HG03196 (cell line): ENCODE measurements at regions not wholly inside any gene's neighbourhood (a gene's known extent, or its start where the extent isn't known, plus 50 kb on each side); places are given as distances from the start of the nearest gene placed in this dataset.

Experiments
- ATAC-seq: cut with Tn5 transposase; IDR thresholded peaks from one replicate; pipeline ENCODE4 v1.9.1; 2021; ENCODE audit not compliant: unreplicated experiment

DNA sequence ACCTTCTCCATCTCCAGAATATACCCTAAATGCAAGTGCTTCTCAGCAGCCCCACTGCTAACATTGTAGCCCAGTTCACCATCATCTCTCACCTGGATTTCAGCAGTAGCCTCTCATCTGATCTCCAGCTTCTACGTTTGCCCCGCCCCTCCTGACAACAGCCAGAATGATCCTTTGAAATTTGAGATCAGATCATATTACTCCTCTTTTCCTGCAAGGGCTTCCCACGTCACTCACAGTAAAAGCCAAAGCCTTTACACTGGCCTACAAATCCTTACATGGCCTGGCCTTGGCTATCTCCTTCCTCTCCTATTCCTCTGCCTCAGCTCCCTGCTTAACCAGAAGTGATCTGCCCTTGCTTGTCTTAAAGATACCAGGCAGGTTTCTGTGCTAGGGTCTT, 94.3 kb upstream of the NBEA start:
- no peak for ATAC-seq

- ATAC-seq: no peak
Observed at GRCh38 chr13:34849406-34849805, 92.7 kb upstream of the NBEA start.

- no peak for ATAC-seq
Observed at GRCh38 chr13:34853161-34853560, 88.9 kb upstream of the NBEA start.

DNA sequence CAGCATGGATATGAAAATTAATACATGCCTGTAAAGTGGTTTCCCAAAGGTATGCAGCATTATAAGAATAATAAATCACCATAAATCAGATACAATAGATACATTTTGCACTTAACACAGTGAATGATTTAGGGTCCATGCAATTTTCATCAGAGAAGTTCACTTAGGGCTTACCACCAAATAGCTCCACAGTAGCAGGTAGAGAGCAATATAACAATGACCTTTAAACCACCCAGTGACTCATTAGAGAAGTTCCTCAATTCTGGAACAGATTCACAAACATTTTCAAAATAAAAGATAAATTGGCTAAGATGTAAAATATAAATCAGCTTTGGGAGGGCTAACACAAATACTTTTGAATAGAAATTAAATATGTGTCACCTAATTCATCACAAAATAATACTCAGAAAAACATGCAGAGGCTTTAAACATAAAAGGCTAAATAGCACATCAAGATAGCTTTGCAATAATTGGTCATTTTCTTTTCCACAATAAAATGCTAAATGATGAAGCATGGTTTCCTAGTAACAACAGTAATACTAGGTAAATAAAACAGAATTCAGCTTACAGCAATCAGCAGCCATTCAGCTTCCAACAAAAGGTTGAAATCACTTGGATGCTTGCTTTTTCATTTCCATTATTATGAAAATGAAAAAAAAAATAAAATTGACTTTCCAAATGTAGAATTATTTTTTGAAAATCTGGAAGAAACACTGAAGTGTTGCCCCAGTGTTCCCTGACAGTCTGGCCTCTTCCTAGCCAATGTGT, 84.3 kb upstream of the NBEA start:
- no peak for ATAC-seq

- no peak for ATAC-seq
Observed at GRCh38 chr13:34862311-34862710, 79.8 kb upstream of the NBEA start.

GRCh38 chr13:34862716-34863115, 79.4 kb upstream of the NBEA start:
- no peak for ATAC-seq

GRCh38 chr13:34863360-34864135, 78.5 kb upstream of the NBEA start:
- ATAC-seq: no peak

GRCh38 chr13:34864671-34865070, 77.4 kb upstream of the NBEA start:
- no peak for ATAC-seq

DNA sequence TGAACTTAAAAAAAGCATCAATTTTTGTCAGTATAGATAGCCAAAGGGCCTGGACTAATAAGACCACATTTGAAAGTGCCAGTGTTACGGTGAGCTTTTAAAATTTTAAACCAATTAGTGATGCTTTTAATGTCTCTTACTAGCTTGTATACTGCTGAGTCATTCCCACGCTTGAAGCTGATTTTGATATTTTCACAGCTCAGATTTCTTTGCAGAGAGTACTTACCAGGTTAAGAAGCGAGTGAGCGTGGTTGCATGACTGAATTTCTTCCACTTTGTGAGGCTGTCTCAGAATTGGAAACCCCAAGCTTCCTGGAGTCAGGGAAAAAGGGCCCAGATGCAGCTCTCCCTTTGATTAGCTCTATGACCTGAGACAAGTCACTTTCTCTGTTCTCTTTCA, 74.5 kb upstream of the NBEA start:
- no peak for ATAC-seq

DNA sequence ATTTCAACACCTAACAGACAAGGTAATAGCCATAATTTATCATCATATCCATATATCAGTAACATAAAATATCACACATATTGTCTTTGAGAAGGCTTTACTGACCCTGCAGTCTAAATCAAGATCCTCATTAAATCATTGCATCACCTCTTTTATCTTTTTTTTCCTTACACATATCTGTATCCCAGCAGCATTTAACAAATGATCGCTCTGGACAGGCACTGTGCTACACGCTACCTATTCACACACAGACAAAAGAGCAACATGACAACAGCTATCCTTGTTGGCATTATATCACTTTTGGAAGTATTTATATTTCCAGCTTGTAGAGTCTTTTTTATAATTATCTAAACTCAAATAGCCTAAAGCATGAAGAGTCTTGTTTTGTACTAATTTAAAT, 73.3 kb upstream of the NBEA start:
- ATAC-seq: no peak

- no peak for ATAC-seq
Observed at GRCh38 chr13:34869696-34870095, 72.4 kb upstream of the NBEA start.

DNA sequence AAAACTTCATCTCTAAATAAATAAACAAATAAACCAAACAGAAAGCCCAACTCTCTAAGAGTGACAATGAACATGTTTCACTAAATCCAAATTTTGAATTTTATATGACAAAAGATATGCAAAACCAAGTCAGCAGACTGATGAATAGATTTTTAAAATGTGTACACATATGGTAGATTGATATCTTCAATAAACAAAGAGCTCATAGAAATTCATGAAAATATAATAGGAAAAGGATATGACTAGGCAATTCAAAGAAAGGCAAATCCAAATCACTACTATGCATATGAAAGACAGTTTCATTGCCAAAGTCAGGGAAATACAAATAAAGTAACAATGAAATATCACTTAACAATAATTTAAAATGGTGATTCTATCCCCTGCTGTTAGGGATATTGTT, 63.7 kb upstream of the NBEA start:
- ATAC-seq: no peak

GRCh38 chr13:34879851-34880250, 62.2 kb upstream of the NBEA start:
- ATAC-seq: no peak

- no peak for ATAC-seq
Observed at GRCh38 chr13:34881494-34881893, 60.6 kb upstream of the NBEA start.

GRCh38 chr13:34883396-34883795, 58.7 kb upstream of the NBEA start:
- no peak for ATAC-seq

DNA sequence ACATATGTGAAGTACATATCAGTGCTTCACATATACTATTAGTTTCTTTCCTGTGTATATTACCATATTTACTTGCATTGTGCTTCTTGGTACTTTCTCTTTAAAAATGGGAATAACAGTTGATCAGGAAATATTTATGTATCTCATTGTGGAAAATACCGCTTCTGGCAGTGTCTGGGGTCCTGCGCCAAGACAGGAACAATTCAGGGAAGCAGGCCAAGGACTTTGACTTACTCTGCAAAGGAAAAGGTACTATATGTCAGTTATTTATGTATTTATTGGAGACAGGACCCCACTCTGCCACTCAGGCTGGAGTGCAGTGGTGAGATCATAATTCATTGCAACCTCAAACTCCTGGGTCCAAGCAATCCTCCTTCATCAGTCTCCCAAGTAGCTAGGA, 57.7 kb upstream of the NBEA start:
- no peak for ATAC-seq

- ATAC-seq: no peak
Observed at GRCh38 chr13:34886121-34886875, 55.8 kb upstream of the NBEA start.

DNA sequence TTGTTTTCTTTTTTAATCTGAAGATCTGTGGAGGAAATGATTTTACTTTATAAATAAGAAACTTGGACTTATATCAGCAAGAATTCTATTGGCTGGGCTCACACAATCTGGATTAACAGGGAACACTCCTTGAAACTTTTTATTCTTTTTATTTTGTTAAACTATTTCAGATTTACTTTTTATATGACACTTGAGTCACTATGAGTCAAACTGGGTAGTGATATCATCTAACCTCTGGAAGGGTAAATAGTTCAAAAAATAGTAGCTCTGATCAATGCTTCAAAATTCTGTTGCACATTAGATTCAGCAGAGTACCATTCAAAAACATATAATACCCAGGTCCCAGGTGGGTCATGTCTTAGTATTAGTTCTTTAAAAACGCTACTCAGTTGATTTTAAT, 55.1 kb upstream of the NBEA start:
- no peak for ATAC-seq
